SK-N-SH treated with all-trans-retinoic acid at 6 μM for 48 hours (cell line): ENCODE measurements at regions not wholly inside any gene's neighbourhood (a gene's known extent, or its start where the extent isn't known, plus 50 kb on each side); places are given as distances from the start of the nearest gene placed in this dataset.

Experiments used
- ATAC-seq: fragments of 200-7000 bp; cut with Tn5 transposase; 3 replicates; pipeline ENCODE4 v1.9.1; 2020; ENCODE audit warnings: mild to moderate bottlenecking, moderate library complexity
- ARNTL ChIP-seq: fragments of 450-650 bp; formaldehyde crosslinking; IDR thresholded peaks from 2 replicates; pipeline ENCODE4 v1.5.0; 2020; ENCODE audit warnings: low read depth, mild to moderate bottlenecking, moderate library complexity, borderline replicate concordance
- BACH2 ChIP-seq: fragments of 250-450 bp; sonication (Bioruptor Pico); IDR thresholded peaks from 2 replicates; pipeline ENCODE4 v1.9.0; 2021; ENCODE audit warnings: mild to moderate bottlenecking, borderline replicate concordance
- CREB5 ChIP-seq: fragments of 250-450 bp; sonication (Bioruptor Pico); IDR thresholded peaks from 2 replicates; pipeline ENCODE4 v1.5.1; 2020; ENCODE audit warnings: low read depth, mild to moderate bottlenecking, moderate library complexity
- CSDC2 ChIP-seq: fragments of 250-450 bp; sonication (Bioruptor Pico); IDR thresholded peaks from 2 replicates; pipeline ENCODE4 v1.5.0; 2020; ENCODE audit warnings: mild to moderate bottlenecking, moderate library complexity
- CSRNP3 ChIP-seq: fragments of 250-450 bp; sonication (Bioruptor Pico); IDR thresholded peaks from 2 replicates; pipeline ENCODE4 v1.5.1; 2021; ENCODE audit warnings: mild to moderate bottlenecking, moderate library complexity
- GLIS3 ChIP-seq: fragments of 250-450 bp; sonication (Bioruptor Pico); IDR thresholded peaks from 2 replicates; pipeline ENCODE4 v1.5.0; 2020; ENCODE audit warnings: mild to moderate bottlenecking, moderate library complexity
- ISL1 ChIP-seq: fragments of 250-450 bp; sonication (Bioruptor Pico); IDR thresholded peaks from 2 replicates; pipeline ENCODE4 v2.1.2; 2022; ENCODE audit warnings: mild to moderate bottlenecking, moderate library complexity
- OSR1 ChIP-seq: fragments of 250-450 bp; sonication (Bioruptor Pico); IDR thresholded peaks from 2 replicates; pipeline ENCODE4 v1.8.0; 2022; ENCODE audit warnings: moderate library complexity, mild to moderate bottlenecking, inconsistent platforms
- PATZ1 ChIP-seq: fragments of 250-450 bp; sonication (Bioruptor Pico); IDR thresholded peaks from 2 replicates; pipeline ENCODE4 v1.8.0; 2020; ENCODE audit warnings: mild to moderate bottlenecking, moderate library complexity, borderline replicate concordance
- PPARA ChIP-seq: fragments of 250-450 bp; sonication (Bioruptor Pico); IDR thresholded peaks from 2 replicates; pipeline ENCODE4 v1.5.0; 2020; ENCODE audit warnings: mild to moderate bottlenecking, borderline replicate concordance
- RARB ChIP-seq: fragments of 250-450 bp; sonication (Bioruptor Pico); IDR thresholded peaks from 2 replicates; pipeline ENCODE4 v1.8.0; 2021; ENCODE audit warnings: mild to moderate bottlenecking, moderate library complexity
- SNAI2 ChIP-seq: fragments of 250-450 bp; sonication (Bioruptor Pico); IDR thresholded peaks from 2 replicates; pipeline ENCODE4 v1.5.0; 2020; ENCODE audit warnings: mild to moderate bottlenecking, moderate library complexity
- TOX ChIP-seq: fragments of 250-450 bp; sonication (Bioruptor Pico); IDR thresholded peaks from 2 replicates; pipeline ENCODE4 v1.8.0; 2021; ENCODE audit warnings: mild to moderate bottlenecking, moderate library complexity, borderline replicate concordance
- TSHZ2 ChIP-seq: fragments of 250-450 bp; sonication (Bioruptor Pico); IDR thresholded peaks from 2 replicates; pipeline ENCODE4 v1.5.0; 2020; ENCODE audit warnings: mild to moderate bottlenecking, moderate library complexity
- ZC3H10 ChIP-seq: fragments of 250-450 bp; sonication (Bioruptor Pico); IDR thresholded peaks from 2 replicates; pipeline ENCODE4 v1.5.1; 2021; ENCODE audit warnings: mild to moderate bottlenecking, moderate library complexity
- ZFP3 ChIP-seq: fragments of 250-450 bp; sonication (Bioruptor Pico); IDR thresholded peaks from 2 replicates; pipeline ENCODE4 v1.5.0; 2020; ENCODE audit warnings: mild to moderate bottlenecking, moderate library complexity
- ZFP30 ChIP-seq: fragments of 450-650 bp; formaldehyde crosslinking; IDR thresholded peaks from 2 replicates; pipeline ENCODE4 v1.5.0; 2022; ENCODE audit warnings: mild to moderate bottlenecking, moderate library complexity
- ZNF565 ChIP-seq: fragments of 450-650 bp; formaldehyde crosslinking; conservative IDR thresholded peaks from 2 replicates; pipeline ENCODE4 v1.5.0; 2020; ENCODE audit warnings: low read depth, mild to moderate bottlenecking, moderate library complexity
- ZNF70 ChIP-seq: fragments of 450-650 bp; formaldehyde crosslinking; IDR thresholded peaks from 2 replicates; pipeline ENCODE4 v1.5.0; 2020; ENCODE audit warnings: mild to moderate bottlenecking, moderate library complexity

- ATAC-seq, result peak; percentile 97
Measured at GRCh38 chr5:60196385-60197113, 303.0 kb upstream of the PDE4D start.

GRCh38 chr5:60195551-60195950 is 302.0 kb upstream of the PDE4D start:
- TF ChIP-seq PPARA (CRISPR knock-in tag), result no peak
- TF ChIP-seq OSR1 (CRISPR knock-in tag), result no peak
- no peak for TF ChIP-seq ISL1 (CRISPR knock-in tag)
- no peak for TF ChIP-seq ZNF565
- TF ChIP-seq GLIS3 (CRISPR knock-in tag), result no peak
- TF ChIP-seq CSRNP3 (CRISPR knock-in tag), result no peak
- no peak for TF ChIP-seq CREB5 (CRISPR knock-in tag)
- no peak for TF ChIP-seq ZFP30
- no peak for ATAC-seq

More at GRCh38 chr5:60196385-60197113, 303.0 kb upstream of the PDE4D start:
- TF ChIP-seq ZNF70 (CRISPR knock-in tag) (no peak), OSR1 (CRISPR knock-in tag) (no peak), ISL1 (CRISPR knock-in tag) (no peak), TOX (CRISPR knock-in tag) (no peak), PATZ1 (CRISPR knock-in tag) (no peak), RARB (CRISPR knock-in tag) (no peak), SNAI2 (CRISPR knock-in tag) (no peak), BACH2 (CRISPR knock-in tag) (no peak), CSRNP3 (CRISPR knock-in tag) (no peak), PPARA (CRISPR knock-in tag) (no peak), ZFP30 (no peak), GLIS3 (CRISPR knock-in tag) (no peak)
- TF ChIP-seq, all 23 proteins: peak for 0

- no peak for ATAC-seq
- no peak for TF ChIP-seq SNAI2 (CRISPR knock-in tag)
- TF ChIP-seq CSDC2, result no peak
- no peak for TF ChIP-seq ZFP3 (CRISPR knock-in tag)
- no peak for TF ChIP-seq BACH2 (CRISPR knock-in tag)
- no peak for TF ChIP-seq TOX (CRISPR knock-in tag)
- TF ChIP-seq ARNTL (CRISPR knock-in tag), result no peak
- TF ChIP-seq GLIS3 (CRISPR knock-in tag), result no peak
- TF ChIP-seq ZFP30, result no peak
- no peak for TF ChIP-seq PPARA (CRISPR knock-in tag)
- no peak for TF ChIP-seq ISL1 (CRISPR knock-in tag)
- TF ChIP-seq ZNF70 (CRISPR knock-in tag), result no peak
- no peak for TF ChIP-seq OSR1 (CRISPR knock-in tag)
- no peak for TF ChIP-seq TSHZ2
- no peak for TF ChIP-seq ZC3H10 (CRISPR knock-in tag)
- TF ChIP-seq, all 23 proteins: peak for 0
Measured at GRCh38 chr5:60195083-60195482, 301.6 kb upstream of the PDE4D start.
